GM23248 (cell line): ENCODE measurements at regions not wholly inside any gene's neighbourhood (a gene's known extent, or its start where the extent isn't known, plus 50 kb on each side); places are given as distances from the start of the nearest gene placed in this dataset.

Experiments used
- EZH2 ChIP-seq: fragments of 200-600 bp; sonication (generic); IDR thresholded peaks from 2 replicates; pipeline ENCODE4 v1.6.1; 2018; ENCODE audit warnings: antibody characterized with exemption, mild to moderate bottlenecking; ENCODE audit not compliant: insufficient read depth, poor library complexity, severe bottlenecking
- EZH2phosphoT487 ChIP-seq: fragments of 200-600 bp; sonication (generic); IDR thresholded peaks from 2 replicates; pipeline ENCODE4 v1.6.1; 2018; ENCODE audit warnings: antibody characterized with exemption, moderate library complexity, mild to moderate bottlenecking, low read depth; ENCODE audit not compliant: insufficient read depth

GRCh38 chr20:58125726-58126125 is 102.7 kb downstream of the ANKRD60 start:
- TF ChIP-seq EZH2 (no peak), EZH2phosphoT487 (no peak)
